Calu3 (cell line): ENCODE measurements at regions not wholly inside any gene's neighbourhood (a gene's known extent, or its start where the extent isn't known, plus 50 kb on each side); places are given as distances from the start of the nearest gene placed in this dataset.

Source experiments
- BruUV-seq: library from RNA; stranded (reverse); fragments of 400-500 nt; replicated peaks from 2 replicates; lab custom pipeline; 2021; lab: Mats Ljungman, UMichigan
- CTCF ChIA-PET: fragments of 300-600 bp; sonication (Branson Sonifier 250); formaldehyde crosslinking; loops from one replicate; lab custom pipeline; 2022; ENCODE audit warnings: antibody characterized with exemption; lab: Charles Lee
- DNase-seq: peaks from one replicate; pipeline ENCODE4 v3.0.0; 2022
- H3K27ac Mint-ChIP-seq: one replicate; pipeline ENCODE4 v1.8.0; 2022; ENCODE audit warnings: mixed read lengths; ENCODE audit not compliant: unreplicated experiment
- H3K27me3 Mint-ChIP-seq: one replicate; pipeline ENCODE4 v1.8.0; 2022; ENCODE audit warnings: mixed read lengths; ENCODE audit not compliant: unreplicated experiment
- H3K36me3 Mint-ChIP-seq: one replicate; pipeline ENCODE4 v1.8.0; 2022; ENCODE audit warnings: mild to moderate bottlenecking, moderate library complexity, mixed read lengths; ENCODE audit not compliant: insufficient read depth, unreplicated experiment
- H3K4me1 Mint-ChIP-seq: one replicate; pipeline ENCODE4 v1.8.0; 2022; ENCODE audit warnings: mild to moderate bottlenecking, low read depth, mixed read lengths; ENCODE audit not compliant: unreplicated experiment
- H3K4me3 Mint-ChIP-seq: one replicate; pipeline ENCODE4 v1.8.0; 2022; ENCODE audit warnings: mild to moderate bottlenecking, low read depth, moderate library complexity, mixed read lengths; ENCODE audit not compliant: unreplicated experiment
- H3K9me3 Mint-ChIP-seq: one replicate; pipeline ENCODE4 v1.8.0; 2022; ENCODE audit warnings: low read depth, mixed read lengths; ENCODE audit not compliant: unreplicated experiment
- intact Hi-C: fragments of 100-400 bp; cut with micrococcal nuclease; formaldehyde crosslinking; loops from one replicate; pipeline ENCODE4 v1.10.0; 2022; ENCODE audit not compliant: unreplicated experiment
- TF ChIP-seq, protein P1 (sequence below): fragments of 200-600 bp; IDR thresholded peaks from one replicate; pipeline ENCODE4 v1.8.0; 2022; ENCODE audit warnings: antibody characterized with exemption; ENCODE audit not compliant: unreplicated experiment

DNA sequence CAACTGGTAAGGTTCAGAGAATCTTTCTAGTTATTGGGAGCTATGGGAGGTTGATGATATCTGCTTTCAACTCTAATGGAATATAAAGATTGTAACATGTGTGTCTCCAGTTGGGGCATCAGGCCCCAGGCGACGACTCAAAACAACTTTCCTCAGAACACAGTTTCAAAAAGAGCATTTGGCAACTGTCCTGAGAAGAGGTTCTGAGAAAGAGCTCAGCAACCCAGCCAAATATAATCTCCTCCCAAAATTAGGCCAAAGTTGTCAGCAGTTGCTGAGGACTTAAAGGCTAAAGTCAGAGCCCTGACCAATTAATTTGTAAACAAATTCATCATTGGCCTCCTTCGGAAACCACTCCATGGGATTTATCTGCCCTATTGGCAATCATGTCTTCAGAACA, 251.1 kb upstream of the NFE2L3 start:
- Mint-ChIP-seq H3K4me1 (no peaks in the 10 kb centered on the region), H3K4me3 (no peak overlapping the region), H3K27me3 (no peaks in the 10 kb centered on the region), H3K36me3 (no peaks in the 10 kb centered on the region), H3K9me3 (no peaks in the 10 kb centered on the region), H3K27ac (no peak overlapping the region)
- TF ChIP-seq, protein P1, sequence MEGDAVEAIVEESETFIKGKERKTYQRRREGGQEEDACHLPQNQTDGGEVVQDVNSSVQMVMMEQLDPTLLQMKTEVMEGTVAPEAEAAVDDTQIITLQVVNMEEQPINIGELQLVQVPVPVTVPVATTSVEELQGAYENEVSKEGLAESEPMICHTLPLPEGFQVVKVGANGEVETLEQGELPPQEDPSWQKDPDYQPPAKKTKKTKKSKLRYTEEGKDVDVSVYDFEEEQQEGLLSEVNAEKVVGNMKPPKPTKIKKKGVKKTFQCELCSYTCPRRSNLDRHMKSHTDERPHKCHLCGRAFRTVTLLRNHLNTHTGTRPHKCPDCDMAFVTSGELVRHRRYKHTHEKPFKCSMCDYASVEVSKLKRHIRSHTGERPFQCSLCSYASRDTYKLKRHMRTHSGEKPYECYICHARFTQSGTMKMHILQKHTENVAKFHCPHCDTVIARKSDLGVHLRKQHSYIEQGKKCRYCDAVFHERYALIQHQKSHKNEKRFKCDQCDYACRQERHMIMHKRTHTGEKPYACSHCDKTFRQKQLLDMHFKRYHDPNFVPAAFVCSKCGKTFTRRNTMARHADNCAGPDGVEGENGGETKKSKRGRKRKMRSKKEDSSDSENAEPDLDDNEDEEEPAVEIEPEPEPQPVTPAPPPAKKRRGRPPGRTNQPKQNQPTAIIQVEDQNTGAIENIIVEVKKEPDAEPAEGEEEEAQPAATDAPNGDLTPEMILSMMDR: no peak
- no TSS peak for BruUV-seq
- CTCF ChIA-PET: interaction anchor here (0.6 to 1.7 kb wide), 3 partner anchors 8 to 469 kb away, joined by 3 read pairs; no protein-coding TSS in a partner anchor
- no peak for DNase-seq
- intact Hi-C loops: no loop called here

DNA sequence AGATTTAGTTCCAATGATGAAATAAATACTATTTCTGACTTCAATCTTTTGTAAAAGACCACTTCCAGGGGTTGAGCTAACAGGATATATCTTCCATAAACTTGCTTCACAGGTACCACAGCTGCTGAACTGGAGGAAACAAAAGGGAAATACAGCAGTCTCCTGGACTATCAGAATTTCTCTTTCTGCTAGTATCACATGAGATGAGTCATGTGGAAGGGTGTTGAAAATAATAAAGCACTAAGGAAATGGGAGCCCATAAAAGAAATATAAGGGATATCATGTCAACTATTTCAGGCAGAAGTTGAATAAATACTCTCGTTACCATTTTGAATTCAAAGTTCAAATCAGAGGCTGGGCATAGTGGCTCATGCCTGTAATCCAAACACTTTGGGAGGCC, 250.3 kb upstream of the NFE2L3 start:
- H3K4me1 Mint-ChIP-seq: no peaks in the 10 kb centered on the region
- TF ChIP-seq, protein P1: no peak

DNA sequence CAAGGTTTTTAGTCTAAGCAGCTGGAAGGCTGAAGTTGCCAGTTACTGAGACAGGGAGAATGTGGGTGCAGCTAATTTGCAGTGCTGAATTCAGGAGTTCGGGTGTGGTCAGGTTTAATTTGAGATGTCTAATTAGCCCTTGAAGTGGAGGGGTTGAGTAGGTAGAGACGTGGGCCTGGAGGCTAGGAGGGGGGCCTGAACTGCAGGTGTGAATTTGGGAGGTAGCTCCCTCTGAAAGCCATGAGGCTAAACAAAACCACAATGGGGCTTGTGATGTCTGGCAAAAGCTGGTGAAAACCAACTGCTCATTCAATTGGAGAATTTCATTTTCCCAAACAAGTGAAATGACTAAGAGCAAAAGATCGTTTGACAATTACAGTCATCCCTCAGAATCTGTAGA, 246.0 kb upstream of the NFE2L3 start:
- Mint-ChIP-seq H3K4me3 (no peak overlapping the region), H3K4me1 (no peaks in the 10 kb centered on the region), H3K27me3 (peaks cover 13% of the 10 kb centered on the region), H3K9me3 (no peaks in the 10 kb centered on the region), H3K27ac (no peak overlapping the region), H3K36me3 (no peaks in the 10 kb centered on the region)
- CTCF ChIA-PET: interaction anchor here (1.0 kb wide), 1 partner anchor 10 kb away, joined by 4 read pairs; no protein-coding TSS in a partner anchor
- TF ChIP-seq, protein P1: no peak
- intact Hi-C loops: no loop called here
- no peak for DNase-seq
- BruUV-seq: no TSS peak

More for the DNA sequence above, 250.3 kb upstream of the NFE2L3 start:
- no peaks in the 10 kb centered on the region for H3K36me3 Mint-ChIP-seq
- intact Hi-C loops: no loop called here
- no peaks in the 10 kb centered on the region for H3K9me3 Mint-ChIP-seq
- DNase-seq: no peak
- H3K4me3 Mint-ChIP-seq: no peak overlapping the region
- H3K27ac Mint-ChIP-seq: no peak overlapping the region
- H3K27me3 Mint-ChIP-seq: no peaks in the 10 kb centered on the region
- CTCF ChIA-PET: interaction anchor here (1.0 to 1.7 kb wide), 2 partner anchors 9 to 468 kb away, joined by 3 read pairs; no protein-coding TSS in a partner anchor
- no TSS peak for BruUV-seq

DNA sequence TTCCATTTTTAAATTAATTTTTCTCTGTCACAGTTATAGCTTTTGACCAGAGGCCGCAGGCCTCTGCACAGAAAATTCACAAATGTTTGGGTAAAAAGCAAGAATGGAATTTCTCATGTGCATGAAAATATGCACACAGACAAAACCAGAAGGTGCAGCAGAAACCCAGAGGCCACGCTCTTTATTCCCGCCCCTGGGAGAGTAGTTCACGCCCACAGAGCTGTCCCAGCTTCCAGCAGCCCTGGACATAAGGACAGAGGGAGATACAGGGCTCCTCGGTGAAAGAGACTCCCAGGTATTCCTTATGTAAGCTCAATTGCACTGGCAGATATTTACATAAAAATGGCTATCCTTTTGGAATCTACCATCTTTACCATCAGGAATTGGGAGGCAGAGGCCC, 245.2 kb upstream of the NFE2L3 start:
- CTCF ChIA-PET: interaction anchor here (1.1 kb wide), 1 partner anchor 9 kb away, joined by 3 read pairs; no protein-coding TSS in a partner anchor
- H3K27me3 Mint-ChIP-seq: peaks cover 13% of the 10 kb centered on the region
- intact Hi-C loops: no loop called here
- TF ChIP-seq, protein P1: no peak
- H3K36me3 Mint-ChIP-seq: no peaks in the 10 kb centered on the region
- H3K4me3 Mint-ChIP-seq: no peak overlapping the region
- BruUV-seq: no TSS peak
- no peak overlapping the region for H3K27ac Mint-ChIP-seq
- no peaks in the 10 kb centered on the region for H3K9me3 Mint-ChIP-seq
- no peaks in the 10 kb centered on the region for H3K4me1 Mint-ChIP-seq
- no peak for DNase-seq
